SK-N-SH (cell line): ENCODE measurements at regions not wholly inside any gene's neighbourhood (a gene's known extent, or its start where the extent isn't known, plus 50 kb on each side); places are given as distances from the start of the nearest gene placed in this dataset.
A peak's percentile ranks its signal among the peaks of the same experiment; 100 is the strongest.

Experiments used
- CTCF ChIA-PET: fragments of 300-600, 350-600 bp; formaldehyde crosslinking; extraction: SDS; loops from one replicate; lab custom pipeline; 2021; lab: Yijun Ruan, JAX
- POLR2A ChIA-PET: fragments of 350-600 bp; sonication (Branson Sonifier 250); formaldehyde crosslinking; extraction: SDS; loops from one replicate; lab custom pipeline; 2020; ENCODE audit warnings: antibody characterized with exemption, inconsistent platforms; lab: Yijun Ruan, JAX
- DNase-seq: peaks from one replicate; pipeline ENCODE4 v3.0.0; 2012
- H2AFZ ChIP-seq: fragments of 200-600 bp; sonication (generic); 2 replicates; pipeline ENCODE4 v1.8.1; 2016; ENCODE audit warnings: antibody characterized with exemption, mild to moderate bottlenecking, low read depth
- H3F3A ChIP-seq: fragments of 200-600 bp; sonication (generic); replicated peaks from 2 replicates; pipeline ENCODE3; 2016; ENCODE audit warnings: antibody characterized with exemption, mild to moderate bottlenecking; ENCODE audit not compliant: insufficient read depth
- H3K27ac ChIP-seq, 2 experiments: fragments of 200-500 bp in 1 of 2; fragments of 200-600 bp in 1 of 2; sonication (Bioruptor generic) in 1 of 2; sonication (generic), shearing (Covaris generic) in 1 of 2; 2 replicates each; pipeline versions ENCODE4 v1.5.1 to v1.6.1; 2014 to 2016; ENCODE audit warnings: low read depth in 2 of 2, inconsistent platforms in 1 of 2, low read length in 1 of 2, mild to moderate bottlenecking in 1 of 2, mixed read lengths in 1 of 2
- H3K27me3 ChIP-seq: fragments of 200-600 bp; sonication (generic), shearing (Covaris generic); 2 replicates; pipeline ENCODE4 v1.6.1; 2016; ENCODE audit warnings: mixed run types; ENCODE audit not compliant: insufficient read depth
- H3K36me3 ChIP-seq, 2 experiments: fragments of 200-500 bp in 1 of 2; fragments of 200-600 bp in 1 of 2; sonication (Bioruptor generic) in 1 of 2; sonication (generic) in 1 of 2; replicated peaks in 1 of 2; 2 replicates each; pipeline versions ENCODE3 to v1.5.1; 2014 to 2016; ENCODE audit warnings: low read length in 1 of 2, mild to moderate bottlenecking in 1 of 2; ENCODE audit not compliant: insufficient read depth in 2 of 2, control insufficient read depth in 1 of 2
- H3K4me1 ChIP-seq, 2 experiments: fragments of 200-500 bp in 1 of 2; fragments of 200-600 bp in 1 of 2; sonication (Bioruptor generic) in 1 of 2; sonication (generic), shearing (Covaris generic) in 1 of 2; 2 replicates each; pipeline versions ENCODE4 v1.5.1 to v1.6.1; 2014 to 2016; ENCODE audit warnings: low read depth in 1 of 2, low read length in 1 of 2, mixed run types in 1 of 2; ENCODE audit not compliant: insufficient read depth in 2 of 2, control insufficient read depth in 1 of 2
- H3K4me2 ChIP-seq: fragments of 200-600 bp; sonication (generic), shearing (Covaris generic); 2 replicates; pipeline ENCODE4 v1.6.1; 2017; ENCODE audit warnings: mixed run types
- H3K4me3 ChIP-seq, 2 experiments: fragments of 200-500 bp in 1 of 2; fragments of 200-600 bp in 1 of 2; sonication (Bioruptor generic) in 1 of 2; sonication (generic), shearing (Covaris generic) in 1 of 2; 2 replicates each; pipeline versions ENCODE4 v1.5.1 to v1.8.1; 2014 to 2016; ENCODE audit warnings: low read depth in 2 of 2, inconsistent platforms in 1 of 2, low read length in 1 of 2, mild to moderate bottlenecking in 1 of 2, mixed read lengths in 1 of 2, moderate library complexity in 1 of 2
- H3K79me2 ChIP-seq: fragments of 200-600 bp; sonication (generic); 2 replicates; pipeline ENCODE4 v1.8.1; 2017; ENCODE audit warnings: mild to moderate bottlenecking; ENCODE audit not compliant: insufficient read depth
- H3K9ac ChIP-seq: fragments of 200-600 bp; sonication (generic); 2 replicates; pipeline ENCODE4 v1.6.1; 2017; ENCODE audit warnings: mixed run types
- H3K9me2 ChIP-seq: fragments of 200-600 bp; sonication (generic); 2 replicates; pipeline ENCODE4 v1.6.1; 2017; ENCODE audit warnings: mixed run types
- H3K9me3 ChIP-seq: fragments of 200-600 bp; sonication (generic); 2 replicates; pipeline ENCODE4 v1.6.1; 2017; ENCODE audit warnings: mixed run types, mild to moderate bottlenecking, moderate library complexity
- H4K20me1 ChIP-seq: fragments of 200-600 bp; sonication (generic); 2 replicates; pipeline ENCODE4 v1.6.1; 2017; ENCODE audit warnings: mild to moderate bottlenecking, mixed run types; ENCODE audit not compliant: insufficient read depth
- ELF1 ChIP-seq: IDR thresholded peaks from 2 replicates; pipeline ENCODE4 v1.4.0; 2012
- EP300 ChIP-seq, 2 experiments: IDR thresholded peaks; 2 replicates each; pipeline versions ENCODE4 v1.4.0 to v1.6.1; 2012; ENCODE audit warnings: borderline replicate concordance in 1 of 2, low read depth in 1 of 2, low read length in 1 of 2
- EZH2phosphoT487 ChIP-seq: fragments of 200-600 bp; sonication (generic); IDR thresholded peaks from 2 replicates; pipeline ENCODE4 v1.6.1; 2017; ENCODE audit warnings: low read depth, mixed run types, mild to moderate bottlenecking, antibody characterized with exemption, moderate library complexity, borderline replicate concordance
- FOSL2 ChIP-seq: IDR thresholded peaks from 2 replicates; pipeline ENCODE4 v1.4.0; 2012; ENCODE audit warnings: low read depth, mild to moderate bottlenecking, moderate library complexity, borderline replicate concordance
- GABPA ChIP-seq: IDR thresholded peaks from 2 replicates; pipeline ENCODE4 v1.4.0; 2012; ENCODE audit warnings: low read depth, mild to moderate bottlenecking
- JUND ChIP-seq: IDR thresholded peaks from 2 replicates; pipeline ENCODE4 v1.4.0; 2012
- MAX ChIP-seq: IDR thresholded peaks from 2 replicates; pipeline ENCODE4 v1.4.0; 2012; ENCODE audit warnings: low read depth
- MEF2A ChIP-seq: IDR thresholded peaks from 2 replicates; pipeline ENCODE4 v1.4.0; 2012; ENCODE audit warnings: low read depth, borderline replicate concordance
- NFIC ChIP-seq: IDR thresholded peaks from 2 replicates; pipeline ENCODE4 v1.4.0; 2012; ENCODE audit warnings: borderline replicate concordance
- NRF1 ChIP-seq: IDR thresholded peaks from 2 replicates; pipeline ENCODE4 v1.6.1; 2012; ENCODE audit warnings: low read depth, mild to moderate bottlenecking, low read length
- RFX5 ChIP-seq: IDR thresholded peaks from 2 replicates; pipeline ENCODE4 v1.6.1; 2012; ENCODE audit warnings: mild to moderate bottlenecking, improper control_type of control experiment, low read length
- SIN3A ChIP-seq: IDR thresholded peaks from 2 replicates; pipeline ENCODE4 v1.6.1; 2012; ENCODE audit warnings: low read depth, mild to moderate bottlenecking, low read length, moderate library complexity, borderline replicate concordance
- TAF1 ChIP-seq: IDR thresholded peaks from 2 replicates; pipeline ENCODE4 v1.6.1; 2012; ENCODE audit warnings: low read depth, mild to moderate bottlenecking, low read length, moderate library complexity, borderline replicate concordance
- TCF12 ChIP-seq: IDR thresholded peaks from 2 replicates; pipeline ENCODE4 v1.4.0; 2012
- TEAD4 ChIP-seq: IDR thresholded peaks from 2 replicates; pipeline ENCODE4 v1.4.0; 2012; ENCODE audit warnings: mild to moderate bottlenecking, borderline replicate concordance; ENCODE audit not compliant: insufficient read depth
- USF1 ChIP-seq: IDR thresholded peaks from 2 replicates; pipeline ENCODE4 v1.4.0; 2012; ENCODE audit warnings: low read depth, borderline replicate concordance
- USF2 ChIP-seq: fragments of 150-350 bp; IDR thresholded peaks from 2 replicates; pipeline ENCODE4 v1.6.1; 2017; ENCODE audit warnings: antibody characterized with exemption, low read length, low read depth, borderline replicate concordance
- YY1 ChIP-seq: IDR thresholded peaks from 2 replicates; pipeline ENCODE4 v1.4.0; 2012; ENCODE audit warnings: low read depth, mild to moderate bottlenecking
- WGBS: methylation state at CpG from one replicate; pipeline ENCODE4 v1.1.6; 2017; ENCODE audit warnings: low lambda C conversion rate; 5-methylcytosine and 5-hydroxymethylcytosine counted together
- TF ChIP-seq, protein P1 (sequence below): IDR thresholded peaks from 2 replicates; pipeline ENCODE4; 2012
- TF ChIP-seq, protein P2 (sequence below): fragments of 150-350 bp; IDR thresholded peaks from 2 replicates; pipeline ENCODE4 v1.6.1; 2016; ENCODE audit warnings: mild to moderate bottlenecking, low read depth, low read length
- TF ChIP-seq, protein P3 (sequence below): fragments of 200-600 bp; sonication (generic); IDR thresholded peaks from 2 replicates; pipeline ENCODE4 v1.6.1; 2017; ENCODE audit warnings: antibody characterized with exemption, mild to moderate bottlenecking, moderate library complexity

DNA sequence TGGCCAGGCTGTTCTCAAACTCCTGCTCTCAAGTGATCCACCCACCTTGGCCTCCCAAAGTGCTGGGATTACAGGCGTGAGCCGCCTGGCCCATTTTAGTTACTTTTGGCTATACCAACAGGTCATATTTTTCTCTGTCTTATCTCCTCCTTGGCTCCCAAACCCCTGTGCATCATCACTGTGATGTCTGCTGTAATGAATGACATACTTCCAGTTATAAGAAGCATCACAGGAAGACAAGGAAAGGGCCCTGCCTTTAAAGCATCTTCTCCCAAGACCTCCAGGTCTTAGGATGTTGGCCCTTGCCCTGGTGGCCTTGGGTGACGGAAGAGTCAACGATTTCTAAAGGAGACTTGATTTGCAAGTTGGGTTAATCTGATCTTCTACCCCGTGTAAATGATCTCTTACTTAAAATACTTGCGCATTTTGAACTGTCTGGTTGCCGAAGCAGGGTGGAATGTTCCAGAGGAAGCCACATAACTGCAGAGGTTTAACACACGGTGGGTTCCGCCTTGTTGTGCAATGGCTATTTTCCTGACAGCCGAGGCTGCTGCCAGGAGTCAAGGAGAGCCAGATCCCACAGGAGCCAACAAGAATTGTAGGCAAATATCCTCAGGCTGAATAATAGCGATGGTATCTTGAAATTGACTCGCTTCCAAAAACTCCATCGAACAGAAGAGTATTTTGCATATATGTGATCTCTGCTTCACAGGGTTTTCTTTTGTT, 55.7 kb upstream of the PLXNC1 start:
- Histone ChIP-seq H2AFZ (no peak overlapping the region), H3K9me2 (no peaks in the 10 kb centered on the region), H3F3A (no peaks in the 10 kb centered on the region), H3K9me3 (no peaks in the 10 kb centered on the region), H3K4me1 (peaks cover 0 to 9% of the 10 kb centered on the region in 2 experiments; a peak in 1 of 4 replicates), H3K27ac (peak overlapping the region in 1 of 2 experiments; percentile 4; a peak in 1 of 4 replicates), H3K79me2 (no peaks in the 10 kb centered on the region), H3K27me3 (no peaks in the 10 kb centered on the region), H3K4me2 (no peak overlapping the region), H3K36me3 (no peaks in the 10 kb centered on the region), H3K4me3 (no peak overlapping the region), H4K20me1 (no peaks in the 10 kb centered on the region), H3K9ac (no peak overlapping the region)
- DNase-seq, result no peak
- WGBS, result 63% methylated on average over 13 of the region's 13 CpGs
- POLR2A ChIA-PET, result no interaction called here
- CTCF ChIA-PET, result interaction anchor here (1.0 to 9.6 kb wide), 4 partner anchors 9 to 590 kb away, joined by 3 to 86 read pairs (median 5); no protein-coding TSS in a partner anchor
- TF ChIP-seq FOSL2, result peak; percentile 35; the same call in 1 of the 2 replicates
- TF ChIP-seq NFIC, result peak; percentile 78
- TF ChIP-seq MEF2A, result 0 out of 2 replicates have a peak, but pooled peaks have one; percentile 12
- no peak for TF ChIP-seq TEAD4
- TF ChIP-seq MAX, result peak; percentile 46; the same call in 1 of the 2 replicates
- no peak for TF ChIP-seq SIN3A
- TF ChIP-seq, protein P1, sequence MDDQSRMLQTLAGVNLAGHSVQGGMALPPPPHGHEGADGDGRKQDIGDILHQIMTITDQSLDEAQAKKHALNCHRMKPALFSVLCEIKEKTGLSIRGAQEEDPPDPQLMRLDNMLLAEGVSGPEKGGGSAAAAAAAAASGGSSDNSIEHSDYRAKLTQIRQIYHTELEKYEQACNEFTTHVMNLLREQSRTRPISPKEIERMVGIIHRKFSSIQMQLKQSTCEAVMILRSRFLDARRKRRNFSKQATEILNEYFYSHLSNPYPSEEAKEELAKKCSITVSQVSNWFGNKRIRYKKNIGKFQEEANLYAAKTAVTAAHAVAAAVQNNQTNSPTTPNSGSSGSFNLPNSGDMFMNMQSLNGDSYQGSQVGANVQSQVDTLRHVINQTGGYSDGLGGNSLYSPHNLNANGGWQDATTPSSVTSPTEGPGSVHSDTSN, result peak; percentile 65
- TF ChIP-seq JUND, result peak; percentile 31; the same call in 1 of the 2 replicates
- peak; percentile 74 for TF ChIP-seq TCF12
- TF ChIP-seq, protein P2, sequence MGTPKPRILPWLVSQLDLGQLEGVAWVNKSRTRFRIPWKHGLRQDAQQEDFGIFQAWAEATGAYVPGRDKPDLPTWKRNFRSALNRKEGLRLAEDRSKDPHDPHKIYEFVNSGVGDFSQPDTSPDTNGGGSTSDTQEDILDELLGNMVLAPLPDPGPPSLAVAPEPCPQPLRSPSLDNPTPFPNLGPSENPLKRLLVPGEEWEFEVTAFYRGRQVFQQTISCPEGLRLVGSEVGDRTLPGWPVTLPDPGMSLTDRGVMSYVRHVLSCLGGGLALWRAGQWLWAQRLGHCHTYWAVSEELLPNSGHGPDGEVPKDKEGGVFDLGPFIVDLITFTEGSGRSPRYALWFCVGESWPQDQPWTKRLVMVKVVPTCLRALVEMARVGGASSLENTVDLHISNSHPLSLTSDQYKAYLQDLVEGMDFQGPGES, result no peak
- peak in 1 of 2 experiments; percentile 62; a peak in 1 of 4 replicates for TF ChIP-seq EP300 (IDR thresholded peaks at IDR 0.05; ENCODE audit: borderline replicate concordance in 1 of 2, low read depth in 1 of 2, low read length in 1 of 2)

DNA sequence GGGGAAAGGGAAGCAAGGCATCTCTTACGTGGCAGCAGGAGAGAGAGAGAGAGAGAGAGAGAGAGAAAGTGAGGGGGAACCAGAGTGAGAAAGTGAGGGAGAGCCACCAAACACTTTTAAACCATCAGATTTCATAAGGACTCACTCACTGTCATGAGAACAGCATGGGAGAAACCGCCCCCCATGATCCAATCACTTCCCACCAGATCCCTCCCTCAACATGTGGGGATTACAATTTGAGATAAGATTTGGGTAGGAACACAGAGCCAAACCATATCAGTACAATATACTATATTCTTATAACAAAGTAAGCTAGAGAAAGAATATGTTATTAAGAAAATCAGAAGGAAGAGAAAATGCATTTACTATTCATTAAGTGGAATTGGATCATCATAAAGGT, 53.7 kb upstream of the PLXNC1 start:
- CTCF ChIA-PET, result interaction anchor here (1.1 kb wide), 1 partner anchor 327 kb away, joined by 3 read pairs; no protein-coding TSS in a partner anchor
- DNase-seq, result no peak
- peaks cover 0 to 9% of the 10 kb centered on the region in 2 experiments; a peak in 2 of 4 replicates for H3K4me1 ChIP-seq
- no peak overlapping the region for H3K4me3 ChIP-seq
- WGBS, result 86% methylated on average over 2 of the region's 2 CpGs
- no peak overlapping the region for H2AFZ ChIP-seq
- no peaks in the 10 kb centered on the region for H3K27me3 ChIP-seq
- H3K9ac ChIP-seq, result no peak overlapping the region
- H3K79me2 ChIP-seq, result no peaks in the 10 kb centered on the region
- no peaks in the 10 kb centered on the region for H4K20me1 ChIP-seq
- H3K9me3 ChIP-seq, result no peaks in the 10 kb centered on the region
- H3K9me2 ChIP-seq, result no peaks in the 10 kb centered on the region
- no peaks in the 10 kb centered on the region for H3K36me3 ChIP-seq
- H3K27ac ChIP-seq, result no peak overlapping the region
- POLR2A ChIA-PET, result no interaction called here
- H3K4me2 ChIP-seq, result no peak overlapping the region
- H3F3A ChIP-seq, result peaks cover 5% of the 10 kb centered on the region
- TF ChIP-seq NRF1, result no peak
- TF ChIP-seq USF2, result no peak
- TF ChIP-seq, protein P3, sequence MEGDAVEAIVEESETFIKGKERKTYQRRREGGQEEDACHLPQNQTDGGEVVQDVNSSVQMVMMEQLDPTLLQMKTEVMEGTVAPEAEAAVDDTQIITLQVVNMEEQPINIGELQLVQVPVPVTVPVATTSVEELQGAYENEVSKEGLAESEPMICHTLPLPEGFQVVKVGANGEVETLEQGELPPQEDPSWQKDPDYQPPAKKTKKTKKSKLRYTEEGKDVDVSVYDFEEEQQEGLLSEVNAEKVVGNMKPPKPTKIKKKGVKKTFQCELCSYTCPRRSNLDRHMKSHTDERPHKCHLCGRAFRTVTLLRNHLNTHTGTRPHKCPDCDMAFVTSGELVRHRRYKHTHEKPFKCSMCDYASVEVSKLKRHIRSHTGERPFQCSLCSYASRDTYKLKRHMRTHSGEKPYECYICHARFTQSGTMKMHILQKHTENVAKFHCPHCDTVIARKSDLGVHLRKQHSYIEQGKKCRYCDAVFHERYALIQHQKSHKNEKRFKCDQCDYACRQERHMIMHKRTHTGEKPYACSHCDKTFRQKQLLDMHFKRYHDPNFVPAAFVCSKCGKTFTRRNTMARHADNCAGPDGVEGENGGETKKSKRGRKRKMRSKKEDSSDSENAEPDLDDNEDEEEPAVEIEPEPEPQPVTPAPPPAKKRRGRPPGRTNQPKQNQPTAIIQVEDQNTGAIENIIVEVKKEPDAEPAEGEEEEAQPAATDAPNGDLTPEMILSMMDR, result no peak
- TF ChIP-seq ELF1, result no peak
- no peak for TF ChIP-seq EP300 (IDR thresholded peaks at IDR 0.05; ENCODE audit: borderline replicate concordance in 1 of 2, low read depth in 1 of 2, low read length in 1 of 2)
- no peak for TF ChIP-seq TAF1
- TF ChIP-seq NFIC, result no peak
- TF ChIP-seq USF1, result no peak
- TF ChIP-seq EZH2phosphoT487, result no peak
- no peak for TF ChIP-seq MEF2A
- TF ChIP-seq RFX5, result no peak
- no peak for TF ChIP-seq YY1
- no peak for TF ChIP-seq FOSL2
- TF ChIP-seq GABPA, result no peak
